ENCODE measurements at regions not wholly inside any gene's neighbourhood (a gene's known extent, or its start where the extent isn't known, plus 50 kb on each side); places are given as distances from the start of the nearest gene placed in this dataset.

DNA sequence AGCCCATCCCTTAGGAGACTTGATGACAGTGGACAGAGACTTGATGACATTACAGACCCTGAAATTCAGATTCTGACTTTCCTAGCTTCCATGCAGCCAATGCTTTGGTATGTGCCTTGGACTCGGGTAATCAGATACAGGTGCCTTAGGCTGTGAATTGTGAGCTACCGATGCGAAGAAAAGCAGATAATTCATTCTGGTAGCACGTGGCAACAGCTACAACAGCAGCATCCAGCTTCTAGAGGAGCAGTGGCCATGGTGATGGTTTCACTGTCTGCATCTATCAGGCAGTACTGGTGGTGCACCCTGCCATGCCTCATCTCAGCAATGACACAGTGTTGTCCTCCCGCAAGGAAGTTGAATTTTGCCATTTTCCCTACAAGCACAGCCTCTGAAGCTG, 126.9 kb upstream of the TAPT1 start:
- TF ChIP-seq EZH2 (IDR thresholded peaks at IDR 0.05; ENCODE audit: insufficient read depth, poor library complexity, severe bottlenecking) (no peak), EZH2phosphoT487 (IDR thresholded peaks at IDR 0.05; ENCODE audit: insufficient read depth, low read depth) (no peak)

Measured in GM23248 (cell line).